Endothelial cell of umbilical vein (primary cell): ENCODE measurements at regions not wholly inside any gene's neighbourhood (a gene's known extent, or its start where the extent isn't known, plus 50 kb on each side); places are given as distances from the start of the nearest gene placed in this dataset.

Source experiments
- BruUV-seq: library from RNA; stranded (reverse); fragments of 400-500 nt; replicated peaks from 2 replicates; lab custom pipeline; 2021; lab: Mats Ljungman, UMichigan
- CTCF ChIA-PET: fragments of 300-600, 350-600 bp; sonication (Branson Sonifier 250); formaldehyde crosslinking; loops from one replicate; lab custom pipeline; 2021; ENCODE audit warnings: antibody characterized with exemption, inconsistent platforms; lab: Charles Lee
- POLR2A ChIA-PET: fragments of 300-600, 350-600 bp; sonication (Branson Sonifier 250); formaldehyde crosslinking; loops from one replicate; lab custom pipeline; 2021; ENCODE audit warnings: antibody characterized with exemption, inconsistent platforms; lab: Charles Lee
- DNase-seq: peaks from one replicate; pipeline ENCODE4 v3.0.0-alpha.2; 2011; ENCODE audit warnings: low read depth, low spot score
- FAIRE-seq: peaks from 2 replicates; lab custom pipeline; 2011; peaks lifted over from hg19 to GRCh38; lab: Jason Lieb, UNC
- H2AFZ ChIP-seq: 2 replicates; pipeline ENCODE4 v1.6.0; 2012; ENCODE audit warnings: low read depth, low read length, control low read depth, inconsistent platforms
- H3K27ac ChIP-seq: 2 replicates; pipeline ENCODE4 v1.5.1; 2011; ENCODE audit warnings: low read depth, mild to moderate bottlenecking, control low read depth, low read length, moderate library complexity; ENCODE audit not compliant: insufficient read depth
- H3K27me3 ChIP-seq, 2 experiments: 2 replicates each; pipeline versions ENCODE4 v1.6.0 to v1.6.1; 2011; ENCODE audit warnings: low read length in 2 of 2, mixed read lengths in 1 of 2; ENCODE audit not compliant: control insufficient read depth in 2 of 2, insufficient read depth in 2 of 2
- H3K36me3 ChIP-seq, 2 experiments: 2 replicates in 1 of 2; 3 replicates in 1 of 2; pipeline ENCODE4 v1.5.1; 2011; ENCODE audit warnings: low read length in 2 of 2, mild to moderate bottlenecking in 1 of 2, moderate library complexity in 1 of 2; ENCODE audit not compliant: control insufficient read depth in 2 of 2, insufficient read depth in 2 of 2; ENCODE audit errors: extremely low read depth in 1 of 2
- H3K4me1 ChIP-seq: 3 replicates; pipeline ENCODE4 v1.5.1; 2011; ENCODE audit warnings: mild to moderate bottlenecking, low read length; ENCODE audit not compliant: control insufficient read depth, insufficient read depth; ENCODE audit errors: extremely low read depth
- H3K4me2 ChIP-seq: 2 replicates; pipeline ENCODE4 v1.6.1; 2011; ENCODE audit warnings: low read length, control low read depth, mixed read lengths; ENCODE audit not compliant: insufficient read depth
- H3K4me3 ChIP-seq, 3 experiments: fragments of 200-600 bp in 1 of 3; sonication (generic), shearing (Covaris generic) in 1 of 3; replicated peaks in 1 of 3; 2 replicates each; pipeline ENCODE4 v1.5.1; 2011 to 2016; ENCODE audit warnings: control low read depth in 3 of 3, low read length in 3 of 3, mild to moderate bottlenecking in 2 of 3, inconsistent platforms in 1 of 3, low read depth in 1 of 3, moderate library complexity in 1 of 3; ENCODE audit not compliant: insufficient read depth in 1 of 3
- H3K79me2 ChIP-seq: 2 replicates; pipeline ENCODE4 v1.6.0; 2012; ENCODE audit warnings: low read length, inconsistent platforms; ENCODE audit not compliant: control insufficient read depth, insufficient read depth
- H3K9ac ChIP-seq: replicated peaks from 2 replicates; pipeline ENCODE3; 2011; ENCODE audit warnings: low read length, control low read depth; ENCODE audit not compliant: insufficient read depth; ENCODE audit errors: extremely low read depth
- H3K9me1 ChIP-seq: replicated peaks from 3 replicates; pipeline ENCODE4 v1.6.0; 2011; ENCODE audit warnings: mild to moderate bottlenecking, low read length; ENCODE audit not compliant: control insufficient read depth, insufficient read depth; ENCODE audit errors: extremely low read depth
- H3K9me3 ChIP-seq: replicated peaks from 2 replicates; pipeline ENCODE4 v1.5.1; 2012; ENCODE audit warnings: low read length, inconsistent platforms; ENCODE audit not compliant: control insufficient read depth, insufficient read depth
- H4K20me1 ChIP-seq: replicated peaks from 2 replicates; pipeline ENCODE3; 2011; ENCODE audit warnings: mild to moderate bottlenecking, low read length; ENCODE audit not compliant: control insufficient read depth, insufficient read depth; ENCODE audit errors: extremely low read depth
- EZH2 ChIP-seq: IDR thresholded peaks from 2 replicates; pipeline ENCODE4 v1.6.1; 2012; ENCODE audit warnings: borderline replicate concordance, low read depth, mild to moderate bottlenecking, moderate library complexity, low read length, inconsistent platforms; ENCODE audit not compliant: severe bottlenecking
- FOS ChIP-seq: IDR thresholded peaks from 2 replicates; pipeline ENCODE4 v1.6.1; 2011; ENCODE audit warnings: mild to moderate bottlenecking, low read length, moderate library complexity, borderline replicate concordance; ENCODE audit not compliant: insufficient read depth
- GATA2 ChIP-seq: IDR thresholded peaks from 2 replicates; pipeline ENCODE4 v1.7.0; 2011; ENCODE audit warnings: low read depth, mild to moderate bottlenecking, moderate library complexity, mixed read lengths, low read length; ENCODE audit not compliant: insufficient read length, insufficient read depth
- JUN ChIP-seq: IDR thresholded peaks from 2 replicates; pipeline ENCODE4 v1.6.1; 2011; ENCODE audit warnings: borderline replicate concordance, low read depth; ENCODE audit not compliant: insufficient read length, insufficient read depth
- MAX ChIP-seq: IDR thresholded peaks from 2 replicates; pipeline ENCODE4 v1.6.1; 2011; ENCODE audit not compliant: insufficient read depth, insufficient read length
- POLR2AphosphoS5 ChIP-seq: IDR thresholded peaks from 2 replicates; pipeline ENCODE4 v1.6.1; 2012; ENCODE audit warnings: low read depth, mild to moderate bottlenecking, control low read depth, low read length, moderate library complexity; ENCODE audit not compliant: insufficient read depth
- dilution Hi-C: fragments of 300-500 bp; cut with MboI; formaldehyde crosslinking; loops from one replicate; pipeline ENCODE4 v1.15.0; 2019; ENCODE audit warnings: low sequenced_read_pairs; ENCODE audit not compliant: extremely low pct_ligation_motif_present
- intact Hi-C: fragments of 100-400 bp; cut with micrococcal nuclease; formaldehyde crosslinking; loops from one replicate; pipeline ENCODE4 v1.10.0; 2022
- TF ChIP-seq, protein P1 (sequence below), 2 donors: IDR thresholded peaks; 1 replicate in 1 of 2; 2 replicates in 1 of 2; pipeline ENCODE4 v1.5.1; 2011; ENCODE audit warnings: low read length in 2 of 2, mild to moderate bottlenecking in 2 of 2, moderate library complexity in 2 of 2, control low read depth in 1 of 2, inconsistent platforms in 1 of 2, low read depth in 1 of 2; ENCODE audit not compliant: insufficient read depth in 1 of 2; ENCODE audit errors: extremely low read depth in 1 of 2

DNA sequence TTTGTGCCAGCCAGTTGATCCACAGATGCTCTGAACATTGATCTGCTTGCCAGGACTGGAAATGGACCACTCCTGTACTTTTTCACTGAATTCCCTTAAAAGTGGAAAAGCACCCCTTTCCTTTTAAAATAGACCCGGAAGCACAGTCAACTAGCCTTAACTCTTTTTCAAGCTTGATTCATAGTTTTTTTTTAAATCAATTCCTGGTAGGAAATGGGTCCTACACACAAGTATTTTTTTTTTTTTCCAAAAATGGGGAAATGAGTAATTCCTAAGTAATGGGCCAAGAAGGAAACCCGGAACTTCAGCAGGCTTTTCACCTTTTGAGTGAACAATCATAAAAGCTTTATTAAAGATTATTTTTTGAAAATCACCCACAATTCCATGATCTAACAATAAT is 234.4 kb upstream of the ADAMTS9 start:
- DNase-seq, result peak; percentile 50
- Histone ChIP-seq H3K36me3 (no peaks in the 10 kb centered on the region), H3K9me3 (no peaks in the 10 kb centered on the region), H3K27me3 (no peaks in the 10 kb centered on the region), H2AFZ (peak overlapping the region; percentile 40), H3K4me1 (peaks cover 38% of the 10 kb centered on the region), H3K4me2 (peak overlapping the region; percentile 53), H3K27ac (peak overlapping the region; percentile 60), H3K9me1 (no peaks in the 10 kb centered on the region), H3K4me3 (no peak overlapping the region), H4K20me1 (no peaks in the 10 kb centered on the region), H3K79me2 (no peaks in the 10 kb centered on the region), H3K9ac (no peak overlapping the region)
- peak; percentile 74 for TF ChIP-seq JUN
- TF ChIP-seq GATA2, result peak; percentile 29
- TF ChIP-seq MAX, result no peak
- TF ChIP-seq, protein P1, sequence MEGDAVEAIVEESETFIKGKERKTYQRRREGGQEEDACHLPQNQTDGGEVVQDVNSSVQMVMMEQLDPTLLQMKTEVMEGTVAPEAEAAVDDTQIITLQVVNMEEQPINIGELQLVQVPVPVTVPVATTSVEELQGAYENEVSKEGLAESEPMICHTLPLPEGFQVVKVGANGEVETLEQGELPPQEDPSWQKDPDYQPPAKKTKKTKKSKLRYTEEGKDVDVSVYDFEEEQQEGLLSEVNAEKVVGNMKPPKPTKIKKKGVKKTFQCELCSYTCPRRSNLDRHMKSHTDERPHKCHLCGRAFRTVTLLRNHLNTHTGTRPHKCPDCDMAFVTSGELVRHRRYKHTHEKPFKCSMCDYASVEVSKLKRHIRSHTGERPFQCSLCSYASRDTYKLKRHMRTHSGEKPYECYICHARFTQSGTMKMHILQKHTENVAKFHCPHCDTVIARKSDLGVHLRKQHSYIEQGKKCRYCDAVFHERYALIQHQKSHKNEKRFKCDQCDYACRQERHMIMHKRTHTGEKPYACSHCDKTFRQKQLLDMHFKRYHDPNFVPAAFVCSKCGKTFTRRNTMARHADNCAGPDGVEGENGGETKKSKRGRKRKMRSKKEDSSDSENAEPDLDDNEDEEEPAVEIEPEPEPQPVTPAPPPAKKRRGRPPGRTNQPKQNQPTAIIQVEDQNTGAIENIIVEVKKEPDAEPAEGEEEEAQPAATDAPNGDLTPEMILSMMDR (IDR thresholded peaks at IDR 0.05; ENCODE audit: extremely low read depth in 1 of 2, insufficient read depth in 1 of 2, low read depth in 1 of 2, low read length in 2 of 2), result no peak
- TF ChIP-seq POLR2AphosphoS5, result peak; percentile 47
- TF ChIP-seq EZH2, result no peak
- peak; percentile 87 for TF ChIP-seq FOS
- dilution Hi-C loops, result no loop called here
- POLR2A ChIA-PET, result interaction anchor here (0.7 kb wide), 1 partner anchor 9 kb away, joined by 5 read pairs; no protein-coding TSS in a partner anchor
- no TSS peak for BruUV-seq
- peak; percentile 61 for FAIRE-seq
- intact Hi-C loops, result loop anchor here (2.0 to 10.0 kb wide), 3 partner anchors 13 to 387 kb away; no protein-coding TSS in a partner anchor
- CTCF ChIA-PET, result interaction anchor here (1.9 to 2.1 kb wide), 2 partner anchors 248 to 389 kb away, joined by 8 to 9 read pairs; no protein-coding TSS in a partner anchor
